ENCODE measurements at regions not wholly inside any gene's neighbourhood (a gene's known extent, or its start where the extent isn't known, plus 50 kb on each side); places are given as distances from the start of the nearest gene placed in this dataset.

DNA sequence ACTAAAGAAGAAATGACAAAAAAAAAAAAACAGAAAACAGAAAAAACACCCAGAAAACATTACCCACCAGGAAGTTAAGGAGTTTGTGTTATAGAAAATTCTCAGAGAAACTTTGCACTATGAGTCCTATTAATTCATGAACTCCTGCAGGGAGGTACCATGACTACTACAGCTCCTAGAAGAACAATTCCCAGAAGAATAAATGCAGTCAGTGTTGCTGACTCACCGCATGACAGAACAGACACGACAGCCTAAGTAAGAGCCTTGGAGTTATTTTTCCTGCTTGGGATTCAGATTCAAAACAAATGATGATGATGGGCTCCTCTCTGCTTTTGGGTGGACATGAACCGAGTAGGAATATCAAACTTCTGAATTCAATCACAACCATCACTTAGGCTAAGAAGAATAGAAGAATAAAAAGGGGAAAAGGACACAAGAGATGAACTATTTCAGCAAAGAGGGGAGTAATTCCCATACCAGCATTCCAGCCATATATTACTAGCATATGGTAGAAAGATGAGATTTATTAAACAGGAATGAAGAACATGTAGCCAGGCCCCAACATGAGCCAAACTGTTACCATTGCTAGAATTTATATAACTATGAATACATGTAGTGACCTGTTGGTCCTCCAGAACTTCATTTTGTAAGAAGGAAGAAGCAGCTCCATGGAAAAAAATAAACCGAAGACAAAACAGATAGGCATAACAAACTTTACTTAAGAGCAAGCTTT lies 209.6 kb upstream of the PDE4D start:
- no peak for TF ChIP-seq EZH2 (IDR thresholded peaks at IDR 0.05; ENCODE audit: insufficient read depth, poor library complexity, severe bottlenecking)
- TF ChIP-seq EZH2phosphoT487 (IDR thresholded peaks at IDR 0.05; ENCODE audit: insufficient read depth, low read depth) = no peak

Data from GM23248 (cell line).